SK-N-SH (cell line): ENCODE measurements at regions not wholly inside any gene's neighbourhood (a gene's known extent, or its start where the extent isn't known, plus 50 kb on each side); places are given as distances from the start of the nearest gene placed in this dataset.

ENCODE experiments used
- CTCF ChIA-PET: fragments of 300-600, 350-600 bp; formaldehyde crosslinking; extraction: SDS; loops from one replicate; lab custom pipeline; 2021; lab: Yijun Ruan, JAX
- POLR2A ChIA-PET: fragments of 350-600 bp; sonication (Branson Sonifier 250); formaldehyde crosslinking; extraction: SDS; loops from one replicate; lab custom pipeline; 2020; ENCODE audit warnings: antibody characterized with exemption, inconsistent platforms; lab: Yijun Ruan, JAX
- DNase-seq: peaks from one replicate; pipeline ENCODE4 v3.0.0; 2012
- H2AFZ ChIP-seq: fragments of 200-600 bp; sonication (generic); 2 replicates; pipeline ENCODE4 v1.8.1; 2016; ENCODE audit warnings: antibody characterized with exemption, mild to moderate bottlenecking, low read depth
- H3F3A ChIP-seq: fragments of 200-600 bp; sonication (generic); replicated peaks from 2 replicates; pipeline ENCODE3; 2016; ENCODE audit warnings: antibody characterized with exemption, mild to moderate bottlenecking; ENCODE audit not compliant: insufficient read depth
- H3K27ac ChIP-seq, 2 experiments: fragments of 200-500 bp in 1 of 2; fragments of 200-600 bp in 1 of 2; sonication (Bioruptor generic) in 1 of 2; sonication (generic), shearing (Covaris generic) in 1 of 2; 2 replicates each; pipeline versions ENCODE4 v1.5.1 to v1.6.1; 2014 to 2016; ENCODE audit warnings: low read depth in 2 of 2, inconsistent platforms in 1 of 2, low read length in 1 of 2, mild to moderate bottlenecking in 1 of 2, mixed read lengths in 1 of 2
- H3K27me3 ChIP-seq: fragments of 200-600 bp; sonication (generic), shearing (Covaris generic); 2 replicates; pipeline ENCODE4 v1.6.1; 2016; ENCODE audit warnings: mixed run types; ENCODE audit not compliant: insufficient read depth
- H3K36me3 ChIP-seq, 2 experiments: fragments of 200-500 bp in 1 of 2; fragments of 200-600 bp in 1 of 2; sonication (Bioruptor generic) in 1 of 2; sonication (generic) in 1 of 2; replicated peaks in 1 of 2; 2 replicates each; pipeline versions ENCODE3 to v1.5.1; 2014 to 2016; ENCODE audit warnings: low read length in 1 of 2, mild to moderate bottlenecking in 1 of 2; ENCODE audit not compliant: insufficient read depth in 2 of 2, control insufficient read depth in 1 of 2
- H3K4me1 ChIP-seq, 2 experiments: fragments of 200-500 bp in 1 of 2; fragments of 200-600 bp in 1 of 2; sonication (Bioruptor generic) in 1 of 2; sonication (generic), shearing (Covaris generic) in 1 of 2; 2 replicates each; pipeline versions ENCODE4 v1.5.1 to v1.6.1; 2014 to 2016; ENCODE audit warnings: low read depth in 1 of 2, low read length in 1 of 2, mixed run types in 1 of 2; ENCODE audit not compliant: insufficient read depth in 2 of 2, control insufficient read depth in 1 of 2
- H3K4me2 ChIP-seq: fragments of 200-600 bp; sonication (generic), shearing (Covaris generic); 2 replicates; pipeline ENCODE4 v1.6.1; 2017; ENCODE audit warnings: mixed run types
- H3K4me3 ChIP-seq, 2 experiments: fragments of 200-500 bp in 1 of 2; fragments of 200-600 bp in 1 of 2; sonication (Bioruptor generic) in 1 of 2; sonication (generic), shearing (Covaris generic) in 1 of 2; 2 replicates each; pipeline versions ENCODE4 v1.5.1 to v1.8.1; 2014 to 2016; ENCODE audit warnings: low read depth in 2 of 2, inconsistent platforms in 1 of 2, low read length in 1 of 2, mild to moderate bottlenecking in 1 of 2, mixed read lengths in 1 of 2, moderate library complexity in 1 of 2
- H3K79me2 ChIP-seq: fragments of 200-600 bp; sonication (generic); 2 replicates; pipeline ENCODE4 v1.8.1; 2017; ENCODE audit warnings: mild to moderate bottlenecking; ENCODE audit not compliant: insufficient read depth
- H3K9ac ChIP-seq: fragments of 200-600 bp; sonication (generic); 2 replicates; pipeline ENCODE4 v1.6.1; 2017; ENCODE audit warnings: mixed run types
- H3K9me2 ChIP-seq: fragments of 200-600 bp; sonication (generic); 2 replicates; pipeline ENCODE4 v1.6.1; 2017; ENCODE audit warnings: mixed run types
- H3K9me3 ChIP-seq: fragments of 200-600 bp; sonication (generic); 2 replicates; pipeline ENCODE4 v1.6.1; 2017; ENCODE audit warnings: mixed run types, mild to moderate bottlenecking, moderate library complexity
- H4K20me1 ChIP-seq: fragments of 200-600 bp; sonication (generic); 2 replicates; pipeline ENCODE4 v1.6.1; 2017; ENCODE audit warnings: mild to moderate bottlenecking, mixed run types; ENCODE audit not compliant: insufficient read depth
- CHD2 ChIP-seq: fragments of 150-350 bp; IDR thresholded peaks from 2 replicates; pipeline ENCODE4 v1.6.1; 2018; ENCODE audit warnings: low read length; ENCODE audit not compliant: partially characterized antibody
- CTCF ChIP-seq: fragments of 200-600 bp; sonication (generic); IDR thresholded peaks from 2 replicates; pipeline ENCODE4 v1.6.1; 2017; ENCODE audit warnings: antibody characterized with exemption, mild to moderate bottlenecking, moderate library complexity
- EZH2phosphoT487 ChIP-seq: fragments of 200-600 bp; sonication (generic); IDR thresholded peaks from 2 replicates; pipeline ENCODE4 v1.6.1; 2017; ENCODE audit warnings: low read depth, mixed run types, mild to moderate bottlenecking, antibody characterized with exemption, moderate library complexity, borderline replicate concordance
- GATA2 ChIP-seq: sonication (generic); formaldehyde crosslinking; IDR thresholded peaks from 2 replicates; pipeline ENCODE4 v1.5.0; 2020; ENCODE audit warnings: mild to moderate bottlenecking, missing genetic modification reagents
- JUND ChIP-seq: IDR thresholded peaks from 2 replicates; pipeline ENCODE4 v1.4.0; 2012
- NRF1 ChIP-seq: IDR thresholded peaks from 2 replicates; pipeline ENCODE4 v1.6.1; 2012; ENCODE audit warnings: low read depth, mild to moderate bottlenecking, low read length
- PBX3 ChIP-seq: IDR thresholded peaks from 2 replicates; pipeline ENCODE4; 2012
- REST ChIP-seq: IDR thresholded peaks from 2 replicates; pipeline ENCODE4 v1.6.1; 2012; ENCODE audit warnings: mild to moderate bottlenecking, low read depth, low read length, moderate library complexity
- RXRA ChIP-seq: IDR thresholded peaks from 2 replicates; pipeline ENCODE4 v1.4.0; 2012; ENCODE audit warnings: low read depth, mild to moderate bottlenecking, borderline replicate concordance
- SMC3 ChIP-seq: IDR thresholded peaks from 2 replicates; pipeline ENCODE4 v1.6.1; 2012; ENCODE audit warnings: low read depth, low read length, improper control_type of control experiment
- TAF1 ChIP-seq: IDR thresholded peaks from 2 replicates; pipeline ENCODE4 v1.6.1; 2012; ENCODE audit warnings: low read depth, mild to moderate bottlenecking, low read length, moderate library complexity, borderline replicate concordance
- YY1 ChIP-seq: IDR thresholded peaks from 2 replicates; pipeline ENCODE4 v1.4.0; 2012; ENCODE audit warnings: low read depth, mild to moderate bottlenecking
- WGBS: methylation state at CpG from one replicate; pipeline ENCODE4 v1.1.6; 2017; ENCODE audit warnings: low lambda C conversion rate; 5-methylcytosine and 5-hydroxymethylcytosine counted together
- TF ChIP-seq, protein P1 (sequence below): fragments of 150-350 bp; IDR thresholded peaks from 2 replicates; pipeline ENCODE4 v1.6.1; 2017; ENCODE audit warnings: antibody characterized with exemption, low read length, low read depth, borderline replicate concordance

DNA sequence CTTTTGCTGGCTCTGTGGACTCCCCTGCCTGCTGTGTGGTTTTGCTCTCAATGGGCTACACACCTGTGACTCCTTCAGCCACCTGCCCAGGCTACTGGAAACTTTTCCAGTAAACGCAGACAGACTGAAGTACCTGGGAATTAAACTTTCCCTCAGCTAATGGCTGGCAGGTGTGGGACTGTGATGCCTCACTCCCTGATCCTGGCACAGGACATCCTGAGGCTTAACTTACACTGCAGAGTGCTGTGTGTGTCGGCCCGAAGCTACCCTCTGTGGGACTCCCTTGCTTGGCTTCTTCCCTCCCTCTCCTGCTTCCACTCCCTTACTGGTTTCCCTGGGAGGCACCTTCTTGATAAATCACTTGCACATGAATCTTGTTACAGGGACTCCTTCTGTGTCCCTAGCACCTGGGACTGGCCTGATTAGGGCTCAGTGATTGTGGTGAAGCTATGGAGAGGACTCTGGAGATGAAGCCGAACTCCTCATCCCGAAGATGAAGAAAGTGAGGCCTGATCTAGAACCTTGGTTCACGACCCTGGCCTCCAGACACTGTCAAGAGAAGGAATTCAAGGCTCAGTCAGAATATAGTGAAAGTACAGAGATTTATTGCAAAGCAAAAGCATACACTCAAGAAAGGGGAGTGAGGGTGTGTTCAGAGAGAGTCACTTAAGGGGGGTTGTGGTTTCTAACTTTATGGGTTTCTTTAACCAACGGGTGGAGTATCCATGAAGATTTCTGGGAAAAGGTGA lies 113.4 kb upstream of the ALDH1B1 start:
- Histone ChIP-seq H3F3A (no peaks in the 10 kb centered on the region), H3K27me3 (no peaks in the 10 kb centered on the region; the same call in 1 of the 2 replicates), H2AFZ (no peak overlapping the region), H3K4me2 (no peak overlapping the region), H3K9ac (no peak overlapping the region), H3K27ac (no peak overlapping the region), H3K9me2 (no peaks in the 10 kb centered on the region), H3K36me3 (no peaks in the 10 kb centered on the region), H4K20me1 (no peaks in the 10 kb centered on the region), H3K9me3 (no peaks in the 10 kb centered on the region), H3K4me1 (peaks cover 0 to 3% of the 10 kb centered on the region in 2 experiments; a peak in 1 of 4 replicates), H3K4me3 (no peak overlapping the region), H3K79me2 (no peaks in the 10 kb centered on the region)
- WGBS: 51% methylated on average over 6 of the region's 7 CpGs
- CTCF ChIA-PET: interaction anchor here (0.8 to 1.3 kb wide), 2 partner anchors 7 to 195 kb away, joined by 3 read pairs; no protein-coding TSS in a partner anchor
- no peak for TF ChIP-seq JUND
- TF ChIP-seq YY1: no peak
- TF ChIP-seq EZH2phosphoT487: no peak
- no peak for TF ChIP-seq SMC3
- no peak for TF ChIP-seq CHD2
- no peak for TF ChIP-seq CTCF
- no peak for TF ChIP-seq PBX3
- TF ChIP-seq NRF1: no peak
- no peak for TF ChIP-seq GATA2 (CRISPR knock-in tag)
- TF ChIP-seq REST: no peak
- TF ChIP-seq TAF1: no peak
- TF ChIP-seq RXRA: no peak
- TF ChIP-seq, protein P1, sequence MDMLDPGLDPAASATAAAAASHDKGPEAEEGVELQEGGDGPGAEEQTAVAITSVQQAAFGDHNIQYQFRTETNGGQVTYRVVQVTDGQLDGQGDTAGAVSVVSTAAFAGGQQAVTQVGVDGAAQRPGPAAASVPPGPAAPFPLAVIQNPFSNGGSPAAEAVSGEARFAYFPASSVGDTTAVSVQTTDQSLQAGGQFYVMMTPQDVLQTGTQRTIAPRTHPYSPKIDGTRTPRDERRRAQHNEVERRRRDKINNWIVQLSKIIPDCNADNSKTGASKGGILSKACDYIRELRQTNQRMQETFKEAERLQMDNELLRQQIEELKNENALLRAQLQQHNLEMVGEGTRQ: no peak
- DNase-seq: no peak
- POLR2A ChIA-PET: no interaction called here
